OCI-LY1 (cell line): ENCODE measurements at regions not wholly inside any gene's neighbourhood (a gene's known extent, or its start where the extent isn't known, plus 50 kb on each side); places are given as distances from the start of the nearest gene placed in this dataset.

Experiments used
- CTCF ChIP-seq: fragments of 200-600 bp; sonication (generic), shearing (Covaris generic); IDR thresholded peaks from 2 replicates; pipeline ENCODE4 v1.5.1; 2017; ENCODE audit warnings: mild to moderate bottlenecking, antibody characterized with exemption, low read length, moderate library complexity, mixed read lengths
- EZH2 ChIP-seq: fragments of 200-600 bp; sonication (generic), shearing (Covaris generic); IDR thresholded peaks from 2 replicates; pipeline ENCODE4 v1.8.0; 2017; ENCODE audit warnings: borderline replicate concordance, mixed run types, mild to moderate bottlenecking, antibody characterized with exemption, low read length, moderate library complexity, mixed read lengths

DNA sequence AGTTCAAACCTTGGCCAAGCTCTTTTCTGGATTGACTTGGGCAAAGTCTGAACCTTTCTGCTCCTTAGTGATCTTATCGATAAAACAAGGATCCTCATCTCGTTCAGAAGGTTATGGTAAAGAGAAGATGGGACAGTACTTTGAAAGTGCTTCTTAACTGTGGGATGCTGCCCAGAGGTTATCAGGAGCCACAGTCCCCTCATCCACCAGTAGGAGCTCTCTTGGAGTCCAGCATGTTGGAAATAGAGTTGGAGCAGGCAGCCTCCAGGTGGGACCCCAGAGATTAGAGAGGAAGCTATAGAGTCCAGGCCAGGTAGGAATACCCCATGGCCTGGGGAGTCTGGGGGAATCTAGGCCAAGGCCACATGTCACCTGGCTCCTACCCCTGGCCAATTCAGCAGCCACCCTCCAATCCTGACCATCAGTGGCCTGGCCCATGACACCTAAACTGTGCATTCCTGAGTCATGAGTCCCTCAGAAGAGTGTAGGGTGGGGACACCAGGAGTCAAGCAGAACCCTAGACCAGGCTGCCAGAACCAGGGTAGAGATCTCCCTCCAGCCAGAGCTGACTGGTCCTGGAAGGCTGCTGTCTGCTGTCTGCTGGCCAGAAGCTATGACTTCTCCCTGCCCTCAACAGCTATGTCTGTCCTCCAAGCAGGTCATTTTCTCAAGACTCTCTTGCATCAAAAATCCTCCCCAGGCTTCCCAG is 144.3 kb downstream of the AIPL1 start:
- no peak for TF ChIP-seq CTCF
- no peak for TF ChIP-seq EZH2
